Activated CD4-positive, alpha-beta T cell treated with anti-CD3 and anti-CD28 coated beads, Interleukin-10, Interleukin-2, amounts not matched to agents 100 ng/mL and 50 ng/mL, durations not matched to agents 16 hours and 8 hours (primary cell): ENCODE measurements at regions not wholly inside any gene's neighbourhood (a gene's known extent, or its start where the extent isn't known, plus 50 kb on each side); places are given as distances from the start of the nearest gene placed in this dataset.

ENCODE experiments used
- DNase-seq: peaks from one replicate; pipeline ENCODE4 v3.0.0-alpha.2; 2020

DNA sequence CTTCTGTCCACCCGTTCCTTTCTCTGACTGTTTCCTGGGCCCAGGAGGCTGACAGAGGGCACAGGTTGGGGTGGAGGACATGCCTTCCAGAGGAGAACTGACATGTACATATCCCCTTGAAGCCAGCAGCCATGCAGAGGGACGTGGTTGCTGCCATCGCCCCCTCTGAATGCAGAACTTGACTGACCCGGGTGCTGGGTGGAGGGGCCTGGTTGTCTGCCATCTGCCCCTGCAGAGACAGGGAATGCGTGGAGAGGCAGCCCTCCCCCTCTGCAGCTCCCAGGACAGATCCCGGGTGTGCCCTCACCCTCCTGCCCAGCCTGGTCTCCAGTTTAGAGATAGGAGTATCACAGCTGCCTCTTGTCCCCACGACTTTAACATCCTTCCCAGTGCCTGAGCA lies 383.0 kb upstream of the B3GAT1 start:
- no peak for DNase-seq

- DNase-seq, result no peak
Observed at GRCh38 chr11:134794192-134794591, 382.1 kb upstream of the B3GAT1 start.

- DNase-seq, result no peak
Observed at GRCh38 chr11:134792677-134793076, 380.6 kb upstream of the B3GAT1 start.

DNA sequence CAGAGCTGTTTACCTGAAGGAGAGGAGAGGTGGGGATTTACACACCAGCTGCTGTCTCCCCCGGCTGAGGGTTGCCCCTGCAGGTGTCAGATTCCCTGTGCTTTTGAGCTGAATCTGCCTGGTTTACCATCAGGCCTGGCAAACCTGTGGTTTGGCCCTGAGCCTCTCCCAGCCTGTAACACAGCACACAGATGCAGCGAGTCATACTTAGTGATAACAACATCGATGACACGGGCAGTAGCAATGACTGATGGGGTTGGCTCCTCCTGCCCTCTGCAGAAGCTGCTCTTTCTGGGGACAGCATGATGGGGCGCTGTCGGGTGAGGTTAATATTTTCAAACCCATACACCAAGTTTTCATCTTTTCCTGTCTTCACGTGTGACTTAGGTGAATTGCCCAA lies 380.0 kb upstream of the B3GAT1 start:
- DNase-seq, result no peak

GRCh38 chr11:134791102-134791501 lies 379.1 kb upstream of the B3GAT1 start:
- no peak for DNase-seq

- no peak for DNase-seq
Observed at GRCh38 chr11:134789104-134789503, 377.1 kb upstream of the B3GAT1 start.

DNA sequence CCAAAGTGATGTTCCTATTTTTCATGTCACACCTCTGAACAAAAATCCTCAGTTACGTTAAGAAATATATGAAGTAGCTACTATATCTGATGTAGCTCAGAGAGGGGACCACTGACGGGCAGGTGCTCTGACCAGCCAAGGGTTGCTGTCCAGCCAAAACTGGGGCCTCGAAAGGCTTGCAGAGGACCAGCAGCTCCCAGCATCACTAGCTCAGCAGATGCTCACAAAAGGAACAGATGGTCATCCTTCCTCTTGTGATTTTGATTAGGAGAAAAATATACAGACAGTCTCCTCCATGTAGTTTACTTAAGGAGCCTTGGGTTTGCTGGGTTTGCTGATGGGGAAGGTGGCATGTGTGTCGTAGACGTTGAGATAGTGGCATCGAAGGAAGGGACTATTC lies 374.6 kb upstream of the B3GAT1 start:
- no peak for DNase-seq

DNA sequence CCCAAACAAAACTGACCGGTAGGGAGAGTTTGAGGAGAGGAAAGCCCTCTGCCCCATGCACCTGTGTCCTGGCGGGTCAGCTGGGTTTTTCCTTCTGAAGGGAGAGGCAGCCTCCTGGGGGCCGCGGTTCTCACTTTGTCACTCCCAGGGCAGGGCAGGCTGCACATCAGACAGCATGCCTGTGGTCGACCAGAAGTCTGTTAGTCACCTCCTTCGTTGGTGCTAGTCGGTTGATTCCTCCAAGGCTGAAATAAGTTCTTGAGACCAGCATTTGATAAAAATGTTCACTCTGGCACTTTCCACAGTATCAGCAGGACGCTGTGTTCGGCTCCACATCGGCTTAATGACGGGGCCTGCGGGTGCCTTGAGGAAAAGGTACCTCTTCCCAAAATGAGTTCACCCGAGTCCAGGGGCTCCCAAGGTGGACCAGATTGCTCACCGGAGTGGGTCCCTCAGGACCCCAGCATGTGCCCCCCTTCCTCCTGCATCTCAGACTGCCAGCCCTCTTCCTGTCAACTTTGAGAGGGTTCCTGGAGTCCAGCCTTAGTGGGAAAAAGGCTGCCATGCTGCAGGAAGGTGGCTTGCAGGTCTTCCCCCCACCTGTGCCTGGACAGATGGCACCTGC lies 373.7 kb upstream of the B3GAT1 start:
- DNase-seq, result no peak

DNA sequence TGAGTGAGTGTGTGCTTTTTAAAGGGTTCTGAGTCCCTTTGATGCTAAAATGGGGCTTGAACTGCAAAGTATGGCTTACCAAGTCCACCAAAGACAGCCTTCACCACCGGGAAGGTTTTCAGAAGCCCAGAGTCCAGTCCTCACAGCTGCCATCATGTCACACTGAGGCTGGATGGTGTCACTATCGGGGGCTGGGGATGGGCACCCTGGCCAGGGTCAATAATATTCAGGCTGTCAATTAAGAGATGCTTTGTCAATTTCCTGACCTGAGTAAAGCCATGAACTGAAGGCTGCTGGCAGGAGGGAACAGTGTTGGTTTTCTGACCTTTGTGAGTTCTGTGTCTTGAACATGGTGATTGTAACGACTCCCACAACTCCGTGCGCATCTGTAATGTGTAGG lies 373.0 kb upstream of the B3GAT1 start:
- DNase-seq, result no peak

- DNase-seq, result no peak
Observed at GRCh38 chr11:134784568-134784967, 372.5 kb upstream of the B3GAT1 start.

DNA sequence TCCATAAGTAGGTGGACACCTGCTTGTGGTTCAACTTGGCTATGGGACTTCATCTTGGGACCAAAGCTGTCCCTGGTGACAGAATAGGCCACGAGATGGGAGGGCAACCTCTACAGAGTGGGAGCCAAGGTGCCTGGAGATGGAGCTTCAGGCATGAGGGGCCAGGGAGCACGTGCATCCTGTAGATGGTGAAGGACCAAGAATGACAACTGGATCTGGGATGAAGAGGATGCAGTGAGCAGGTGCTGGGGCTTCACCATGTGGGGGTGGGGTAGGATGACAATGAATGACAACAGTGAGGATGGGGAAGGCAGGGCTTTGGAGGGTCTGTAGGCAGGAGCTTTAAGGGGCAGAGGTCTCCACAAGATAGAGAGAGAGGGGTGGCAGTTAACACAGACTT lies 372.0 kb upstream of the B3GAT1 start:
- no peak for DNase-seq

DNA sequence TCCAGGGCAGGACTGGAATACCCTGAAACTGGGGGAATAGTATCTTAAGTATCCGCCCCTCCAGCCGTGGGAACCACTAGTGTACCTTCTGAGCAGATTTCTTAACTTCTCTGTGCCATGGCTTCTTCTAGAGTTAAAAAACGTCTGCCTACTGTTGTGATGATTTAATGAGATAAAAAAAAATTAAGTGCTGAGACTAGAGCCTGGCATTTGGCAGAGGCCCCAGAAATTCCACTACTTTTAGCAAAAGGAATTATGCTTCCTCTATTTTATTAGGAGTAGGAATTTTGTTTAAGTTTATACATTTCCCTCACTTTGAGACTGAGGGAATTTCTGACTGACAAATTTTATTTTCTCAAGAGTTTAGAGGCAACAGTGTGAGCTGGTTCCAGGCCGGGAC lies 371.2 kb upstream of the B3GAT1 start:
- no peak for DNase-seq

DNA sequence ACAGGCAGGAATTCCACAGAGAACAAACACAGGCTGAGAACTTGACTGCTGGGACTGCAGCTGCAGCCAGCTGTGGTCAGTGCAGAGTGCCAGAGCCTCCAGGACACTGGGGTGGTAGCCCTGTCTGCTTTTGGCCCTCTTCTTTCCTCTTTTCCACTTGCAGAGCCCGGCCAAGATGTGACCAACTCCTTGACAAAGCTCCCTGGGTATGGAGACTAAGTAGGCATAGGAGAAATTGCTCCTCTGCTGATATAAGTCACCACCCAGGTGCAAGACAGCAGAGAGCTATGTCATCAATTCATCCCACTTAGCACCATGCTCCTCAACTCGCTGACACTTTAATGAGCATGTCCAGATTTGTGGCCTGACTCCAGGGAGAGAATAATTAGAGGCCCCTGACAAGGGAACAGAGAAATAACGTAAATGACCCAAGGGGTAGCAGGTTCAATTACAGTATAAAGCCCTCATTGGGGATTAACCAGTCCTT lies 369.4 kb upstream of the B3GAT1 start:
- DNase-seq, result no peak

DNA sequence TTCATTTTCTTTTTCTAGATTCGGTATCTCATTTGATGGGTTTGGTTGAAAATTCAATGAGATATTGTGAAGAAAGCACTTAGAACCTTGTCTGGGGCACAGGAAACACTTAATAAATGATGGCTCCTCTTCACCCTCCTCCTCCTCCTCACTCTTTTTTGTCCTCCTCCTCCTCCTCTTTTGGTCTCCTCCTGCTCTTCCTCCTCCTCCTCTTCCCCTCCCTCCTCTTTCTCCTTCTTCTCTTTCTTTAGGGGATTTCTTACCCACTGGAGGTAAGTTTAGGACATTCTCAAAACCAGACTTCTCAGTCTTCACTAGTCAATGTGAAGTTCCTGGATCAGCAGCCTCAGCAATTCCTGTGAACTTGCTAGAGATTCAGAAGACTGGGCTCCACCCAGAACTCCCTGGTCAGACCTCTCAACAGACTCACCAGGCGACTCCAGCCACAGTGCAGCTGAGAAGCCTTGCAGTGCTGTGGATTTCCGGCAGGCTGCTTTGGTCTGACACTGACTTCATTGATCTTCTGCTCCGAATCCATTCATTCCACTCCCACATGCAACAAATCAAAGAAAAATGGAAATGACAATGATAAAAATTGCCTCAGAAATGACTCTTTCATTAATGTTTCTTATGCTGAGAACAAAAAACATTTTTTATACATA lies 368.6 kb upstream of the B3GAT1 start:
- DNase-seq, result no peak

DNA sequence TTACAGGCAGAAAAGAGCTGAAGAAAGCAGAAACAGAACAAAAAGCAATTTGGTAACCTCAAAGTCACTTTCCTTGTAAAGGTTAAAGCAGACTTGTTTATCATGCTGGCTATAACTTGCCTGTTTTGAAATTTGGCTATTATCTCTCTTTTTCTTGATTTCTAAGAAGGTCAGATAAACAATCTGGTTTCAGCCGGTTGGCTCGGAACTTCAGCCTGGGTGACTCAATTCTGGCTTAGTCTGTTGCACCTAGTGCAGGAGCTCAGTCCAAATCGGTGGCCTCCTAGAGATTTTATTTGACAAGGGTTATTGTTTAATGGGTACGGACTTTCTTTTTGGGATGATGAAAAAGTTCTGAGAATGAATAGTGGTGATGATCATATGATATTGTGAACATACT lies 367.1 kb upstream of the B3GAT1 start:
- DNase-seq, result no peak

GRCh38 chr11:134768463-134768862 lies 356.4 kb upstream of the B3GAT1 start:
- DNase-seq, result no peak

DNA sequence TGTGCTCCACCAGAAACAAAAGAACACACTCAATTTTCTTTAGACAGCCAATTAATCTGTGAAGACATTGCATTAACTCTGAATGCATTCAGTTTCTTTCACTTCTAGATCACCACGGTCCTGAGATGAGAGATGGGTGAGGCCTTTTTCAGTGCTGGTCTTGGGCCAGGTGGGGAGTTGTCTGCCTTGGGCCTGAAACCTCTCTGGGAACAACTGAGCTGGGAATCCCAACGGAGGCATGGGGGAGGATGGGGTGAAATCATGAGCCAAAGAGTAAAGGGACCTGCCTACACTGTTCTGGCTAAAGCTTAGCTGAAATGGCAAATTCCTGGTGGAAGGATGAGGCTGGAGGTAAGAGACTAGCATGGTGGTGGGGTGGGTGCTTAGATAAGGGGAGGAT lies 353.5 kb upstream of the B3GAT1 start:
- no peak for DNase-seq

DNA sequence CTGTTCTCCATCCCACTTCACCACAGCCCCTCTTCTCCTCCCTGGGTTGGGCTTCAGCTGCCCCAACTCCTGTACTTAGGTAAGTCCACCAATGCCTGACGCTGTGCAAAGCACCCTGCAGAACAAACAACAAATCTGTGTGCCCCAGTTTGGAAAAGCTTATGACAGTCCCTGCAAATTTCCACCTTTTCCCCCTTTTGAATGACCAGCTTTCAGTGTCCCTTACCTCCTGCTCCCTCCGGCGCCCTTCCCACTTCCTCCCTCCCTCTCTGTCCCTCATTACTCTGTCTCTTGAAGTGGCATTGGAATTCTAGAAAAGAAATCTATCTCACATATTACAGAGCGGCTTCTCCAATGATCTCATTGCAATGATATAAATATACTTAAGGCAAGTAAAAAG lies 352.9 kb upstream of the B3GAT1 start:
- DNase-seq, result no peak

GRCh38 chr11:134764367-134764766 lies 352.3 kb upstream of the B3GAT1 start:
- no peak for DNase-seq

DNA sequence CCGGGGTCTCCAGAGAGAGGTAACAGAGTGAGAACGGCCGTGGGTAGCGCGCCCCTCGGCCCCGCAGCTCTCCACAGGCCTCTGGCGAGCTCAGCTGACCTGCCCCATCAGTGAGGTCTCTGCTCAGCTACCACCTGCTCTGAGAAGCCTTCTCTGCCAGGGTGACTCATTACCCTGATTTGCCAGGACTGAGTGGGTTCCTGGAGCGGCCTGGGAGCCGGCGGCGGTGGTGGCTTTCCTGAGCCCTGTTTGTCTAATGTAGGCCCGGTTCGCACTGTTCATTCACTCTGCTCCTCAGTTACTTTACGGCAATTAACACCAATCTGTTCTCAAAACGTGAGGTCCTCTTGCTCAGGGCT lies 351.0 kb upstream of the B3GAT1 start:
- no peak for DNase-seq

GRCh38 chr11:134762248-134763029 lies 350.4 kb upstream of the B3GAT1 start:
- DNase-seq, result no peak

- no peak for DNase-seq
Observed at GRCh38 chr11:134761926-134762247, 349.8 kb upstream of the B3GAT1 start.

- no peak for DNase-seq
Observed at GRCh38 chr11:134761386-134761785, 349.3 kb upstream of the B3GAT1 start.

- no peak for DNase-seq
Observed at GRCh38 chr11:134760957-134761356, 348.9 kb upstream of the B3GAT1 start.
